HEK293 (cell line): ENCODE measurements at regions not wholly inside any gene's neighbourhood (a gene's known extent, or its start where the extent isn't known, plus 50 kb on each side); places are given as distances from the start of the nearest gene placed in this dataset.

Experiments used
- CTCF ChIA-PET: fragments of 350-600 bp; formaldehyde crosslinking; extraction: SDS; loops from one replicate; lab custom pipeline; 2021; ENCODE audit warnings: antibody characterized with exemption; lab: Yijun Ruan, JAX
- POLR2A ChIA-PET: fragments of 300-600 bp; formaldehyde crosslinking; extraction: SDS; loops from one replicate; lab custom pipeline; 2020; ENCODE audit warnings: antibody characterized with exemption, inconsistent platforms; lab: Yijun Ruan, JAX
- H3K27ac ChIP-seq: fragments of 200-500 bp; sonication (Bioruptor generic); 2 replicates; pipeline ENCODE4 v1.5.1; 2014; ENCODE audit warnings: low read depth, low read length, control low read depth, inconsistent platforms; ENCODE audit errors: extremely low read depth
- H3K36me3 ChIP-seq, 2 experiments: fragments of 200-500 bp in 1 of 2; sonication (Bioruptor generic) in 1 of 2; 1 replicate in 1 of 2; 2 replicates in 1 of 2; pipeline ENCODE4 v1.5.1; 2014 to 2017; ENCODE audit warnings: inconsistent platforms in 2 of 2, low read length in 2 of 2; ENCODE audit not compliant: control insufficient read depth in 2 of 2, insufficient read depth in 1 of 2
- H3K4me1 ChIP-seq: fragments of 200-500 bp; sonication (Bioruptor generic); 2 replicates; pipeline ENCODE4 v1.5.1; 2014; ENCODE audit warnings: mild to moderate bottlenecking, low read length, inconsistent platforms; ENCODE audit not compliant: control insufficient read depth, insufficient read depth
- H3K4me3 ChIP-seq: 2 replicates; pipeline ENCODE4 v1.5.1; 2011; ENCODE audit warnings: low read depth, mild to moderate bottlenecking, control low read depth, low read length, moderate library complexity
- H3K9me3 ChIP-seq: fragments of 200-500 bp; sonication (Bioruptor generic); 2 replicates; pipeline ENCODE4 v1.5.1; 2014; ENCODE audit warnings: low read depth, low read length, inconsistent platforms; ENCODE audit not compliant: control insufficient read depth, insufficient read depth
- GLI2 ChIP-seq: fragments of 450-650 bp; formaldehyde crosslinking; IDR thresholded peaks from 2 replicates; pipeline ENCODE4; 2017; ENCODE audit warnings: missing biosample characterization, missing genetic modification characterization, low read depth, borderline replicate concordance
- HOXC10 ChIP-seq: sonication (generic); formaldehyde crosslinking; IDR thresholded peaks from 2 replicates; pipeline ENCODE4 v1.8.1; 2023; ENCODE audit warnings: mild to moderate bottlenecking, missing genetic modification reagents
- KLF1 ChIP-seq: fragments of 450-650 bp; formaldehyde crosslinking; IDR thresholded peaks from 2 replicates; pipeline ENCODE4 v1.5.1; 2016; ENCODE audit warnings: missing biosample characterization, missing genetic modification characterization
- MEIS1 ChIP-seq: sonication (generic); formaldehyde crosslinking; IDR thresholded peaks from 2 replicates; pipeline ENCODE4 v1.8.1; 2022; ENCODE audit warnings: missing genetic modification reagents, mild to moderate bottlenecking, borderline replicate concordance
- RBAK ChIP-seq: fragments of 450-650 bp; formaldehyde crosslinking; IDR thresholded peaks from 2 replicates; pipeline ENCODE4 v1.5.1; 2016; ENCODE audit warnings: missing biosample characterization, missing genetic modification characterization
- REPIN1 ChIP-seq: fragments of 450-650 bp; formaldehyde crosslinking; IDR thresholded peaks from 2 replicates; pipeline ENCODE4 v1.5.1; 2017; ENCODE audit warnings: missing biosample characterization, missing genetic modification characterization, low read depth
- SETDB1 ChIP-seq: IDR thresholded peaks from one replicate; pipeline ENCODE4 v1.6.1; 2017; ENCODE audit warnings: mild to moderate bottlenecking, low read length, moderate library complexity, mixed read lengths; ENCODE audit not compliant: insufficient read length
- YY1 ChIP-seq: fragments of 450-650 bp; formaldehyde crosslinking; IDR thresholded peaks from 2 replicates; pipeline ENCODE4 v1.5.1; 2018; ENCODE audit warnings: missing biosample characterization, missing genetic modification characterization
- ZBTB17 ChIP-seq: fragments of 450-650 bp; formaldehyde crosslinking; IDR thresholded peaks from 2 replicates; pipeline ENCODE4 v1.5.1; 2016; ENCODE audit warnings: missing biosample characterization, missing genetic modification characterization
- ZBTB20 ChIP-seq: fragments of 450-650 bp; formaldehyde crosslinking; IDR thresholded peaks from 2 replicates; pipeline ENCODE4 v1.5.1; 2016; ENCODE audit warnings: missing biosample characterization, missing genetic modification characterization
- ZEB2 ChIP-seq: fragments of 450-650 bp; formaldehyde crosslinking; IDR thresholded peaks from 2 replicates; pipeline ENCODE4 v1.5.1; 2016; ENCODE audit warnings: missing biosample characterization, missing genetic modification characterization
- ZIC2 ChIP-seq: fragments of 450-650 bp; formaldehyde crosslinking; IDR thresholded peaks from 2 replicates; pipeline ENCODE4 v1.5.1; 2016; ENCODE audit warnings: missing biosample characterization, missing genetic modification characterization
- ZNF274 ChIP-seq, 2 experiments: fragments of 200-500 bp in 1 of 2; fragments of 450-650 bp in 1 of 2; sonication (Bioruptor generic) in 1 of 2; formaldehyde crosslinking in 1 of 2; IDR thresholded peaks; 2 replicates each; pipeline versions ENCODE4 v1.5.1 to v1.6.1; 2014 to 2016; ENCODE audit warnings: borderline replicate concordance in 1 of 2, inconsistent platforms in 1 of 2, low read length in 1 of 2, missing biosample characterization in 1 of 2, missing genetic modification characterization in 1 of 2
- ZNF311 ChIP-seq: fragments of 450-650 bp; formaldehyde crosslinking; IDR thresholded peaks from 2 replicates; pipeline ENCODE4 v1.5.1; 2017; ENCODE audit warnings: missing biosample characterization, missing genetic modification characterization, borderline replicate concordance
- ZNF324 ChIP-seq: fragments of 450-650 bp; formaldehyde crosslinking; IDR thresholded peaks from 2 replicates; pipeline ENCODE4 v1.5.1; 2016; ENCODE audit warnings: missing biosample characterization, missing genetic modification characterization
- ZNF341 ChIP-seq: fragments of 450-650 bp; formaldehyde crosslinking; IDR thresholded peaks from 2 replicates; pipeline ENCODE4; 2016; ENCODE audit warnings: low read depth, missing biosample characterization, missing genetic modification characterization
- ZNF473 ChIP-seq: fragments of 450-650 bp; formaldehyde crosslinking; IDR thresholded peaks from 2 replicates; pipeline ENCODE4 v1.5.1; 2017; ENCODE audit warnings: missing biosample characterization, missing genetic modification characterization
- ZNF596 ChIP-seq: fragments of 450-650 bp; IDR thresholded peaks from 2 replicates; pipeline ENCODE4 v1.5.0; 2018; ENCODE audit warnings: missing biosample characterization, mild to moderate bottlenecking, missing genetic modification characterization, moderate library complexity
- ZNF610 ChIP-seq: fragments of 450-650 bp; formaldehyde crosslinking; IDR thresholded peaks from 2 replicates; pipeline ENCODE4 v1.5.1; 2016; ENCODE audit warnings: missing biosample characterization, missing genetic modification characterization, borderline replicate concordance
- ZNF654 ChIP-seq: fragments of 450-650 bp; formaldehyde crosslinking; IDR thresholded peaks from 2 replicates; pipeline ENCODE4 v1.5.1; 2016; ENCODE audit warnings: low read depth, missing biosample characterization, missing genetic modification characterization
- ZNF747 ChIP-seq: fragments of 450-650 bp; formaldehyde crosslinking; IDR thresholded peaks from 2 replicates; pipeline ENCODE4 v1.5.1; 2016; ENCODE audit warnings: missing biosample characterization, missing genetic modification characterization
- ZNF785 ChIP-seq: fragments of 450-650 bp; formaldehyde crosslinking; IDR thresholded peaks from 2 replicates; pipeline ENCODE4 v1.5.1; 2016; ENCODE audit warnings: missing biosample characterization, missing genetic modification characterization
- ZNF791 ChIP-seq: fragments of 450-650 bp; formaldehyde crosslinking; IDR thresholded peaks from 2 replicates; pipeline ENCODE4 v1.5.1; 2016; ENCODE audit warnings: missing biosample characterization, missing genetic modification characterization
- ZSCAN16 ChIP-seq: fragments of 450-650 bp; formaldehyde crosslinking; IDR thresholded peaks from 2 replicates; pipeline ENCODE4 v1.5.1; 2016; ENCODE audit warnings: missing biosample characterization, missing genetic modification characterization
- TF ChIP-seq, protein P1 (sequence below): fragments of 450-650 bp; IDR thresholded peaks from 2 replicates; pipeline ENCODE4 v1.5.1; 2018; ENCODE audit warnings: missing biosample characterization, missing genetic modification characterization
- TF ChIP-seq, protein P2 (sequence below): fragments of 450-650 bp; formaldehyde crosslinking; IDR thresholded peaks from 2 replicates; pipeline ENCODE4 v1.5.1; 2016; ENCODE audit warnings: missing biosample characterization, missing genetic modification characterization, low read depth
- TF ChIP-seq, protein P3 (sequence below): fragments of 450-650 bp; formaldehyde crosslinking; IDR thresholded peaks from 2 replicates; pipeline ENCODE4 v1.5.1; 2016; ENCODE audit warnings: missing biosample characterization, missing genetic modification characterization
- TF ChIP-seq, protein P4 (sequence below): fragments of 450-650 bp; formaldehyde crosslinking; IDR thresholded peaks from 2 replicates; pipeline ENCODE4 v1.5.1; 2016; ENCODE audit warnings: missing biosample characterization, missing genetic modification characterization

DNA sequence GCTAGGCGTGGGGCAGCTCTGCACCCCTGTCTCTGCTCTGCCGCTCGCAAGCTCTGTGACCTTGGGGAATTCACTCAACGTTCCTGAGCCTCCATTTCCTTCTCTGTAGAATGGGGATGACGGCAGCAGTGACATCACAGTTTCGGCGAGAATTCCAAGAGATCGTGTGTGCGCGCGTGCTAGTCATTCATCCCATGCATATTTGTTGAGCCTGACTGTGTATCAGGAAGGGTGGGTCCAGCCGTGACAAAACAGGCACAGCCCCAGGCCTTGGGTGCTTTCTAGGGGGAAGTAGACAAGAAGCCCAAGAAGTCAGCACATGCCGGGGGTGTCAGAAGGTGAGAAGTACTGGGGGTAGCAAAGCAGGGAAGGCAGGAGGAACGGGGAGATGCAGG lies 145.6 kb upstream of the NCOR2 start:
- Histone ChIP-seq H3K27ac (no peak overlapping the region), H3K9me3 (no peaks in the 10 kb centered on the region), H3K4me1 (peaks cover 3% of the 10 kb centered on the region; the same call in 1 of the 2 replicates), H3K4me3 (no peak overlapping the region), H3K36me3 (no peaks in the 10 kb centered on the region)
- ChIA-PET CTCF (no interaction called here), POLR2A (no interaction called here)
- TF ChIP-seq YY1 (tag by site-specific recombination) (no peak), ZNF791 (no peak), SETDB1 (no peak), ZNF785 (tag by site-specific recombination) (no peak), ZNF341 (tag by site-specific recombination) (no peak), GLI2 (tag by site-specific recombination) (no peak), ZIC2 (tag by site-specific recombination) (no peak)
- TF ChIP-seq, protein P1, sequence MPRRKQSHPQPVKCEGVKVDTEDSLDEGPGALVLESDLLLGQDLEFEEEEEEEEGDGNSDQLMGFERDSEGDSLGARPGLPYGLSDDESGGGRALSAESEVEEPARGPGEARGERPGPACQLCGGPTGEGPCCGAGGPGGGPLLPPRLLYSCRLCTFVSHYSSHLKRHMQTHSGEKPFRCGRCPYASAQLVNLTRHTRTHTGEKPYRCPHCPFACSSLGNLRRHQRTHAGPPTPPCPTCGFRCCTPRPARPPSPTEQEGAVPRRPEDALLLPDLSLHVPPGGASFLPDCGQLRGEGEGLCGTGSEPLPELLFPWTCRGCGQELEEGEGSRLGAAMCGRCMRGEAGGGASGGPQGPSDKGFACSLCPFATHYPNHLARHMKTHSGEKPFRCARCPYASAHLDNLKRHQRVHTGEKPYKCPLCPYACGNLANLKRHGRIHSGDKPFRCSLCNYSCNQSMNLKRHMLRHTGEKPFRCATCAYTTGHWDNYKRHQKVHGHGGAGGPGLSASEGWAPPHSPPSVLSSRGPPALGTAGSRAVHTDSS (tag by site-specific recombination) = no peak

DNA sequence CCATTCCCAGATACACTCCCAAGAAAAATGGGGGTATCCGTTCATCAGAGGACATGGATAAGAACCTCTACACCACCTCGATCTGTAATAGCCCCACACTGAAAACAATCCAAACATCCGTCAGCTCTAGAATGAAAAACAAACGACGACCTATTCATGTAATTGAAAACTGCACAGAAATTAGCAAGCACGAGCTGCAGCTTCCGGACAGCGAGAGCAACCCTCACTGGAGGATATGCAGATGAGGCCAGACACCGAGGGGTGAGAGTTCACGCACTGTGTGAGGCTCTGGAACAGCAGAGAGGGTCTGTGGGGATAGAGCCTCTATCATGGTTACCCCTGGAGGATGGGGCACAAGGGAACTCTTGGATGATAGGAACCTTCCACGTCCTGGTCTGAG lies 143.9 kb upstream of the NCOR2 start:
- H3K36me3 ChIP-seq = no peaks in the 10 kb centered on the region
- ChIA-PET CTCF (interaction anchor here (0.7 to 0.9 kb wide), 2 partner anchors 9 to 19 kb away, joined by 3 read pairs; no protein-coding TSS in a partner anchor), POLR2A (no interaction called here)

DNA sequence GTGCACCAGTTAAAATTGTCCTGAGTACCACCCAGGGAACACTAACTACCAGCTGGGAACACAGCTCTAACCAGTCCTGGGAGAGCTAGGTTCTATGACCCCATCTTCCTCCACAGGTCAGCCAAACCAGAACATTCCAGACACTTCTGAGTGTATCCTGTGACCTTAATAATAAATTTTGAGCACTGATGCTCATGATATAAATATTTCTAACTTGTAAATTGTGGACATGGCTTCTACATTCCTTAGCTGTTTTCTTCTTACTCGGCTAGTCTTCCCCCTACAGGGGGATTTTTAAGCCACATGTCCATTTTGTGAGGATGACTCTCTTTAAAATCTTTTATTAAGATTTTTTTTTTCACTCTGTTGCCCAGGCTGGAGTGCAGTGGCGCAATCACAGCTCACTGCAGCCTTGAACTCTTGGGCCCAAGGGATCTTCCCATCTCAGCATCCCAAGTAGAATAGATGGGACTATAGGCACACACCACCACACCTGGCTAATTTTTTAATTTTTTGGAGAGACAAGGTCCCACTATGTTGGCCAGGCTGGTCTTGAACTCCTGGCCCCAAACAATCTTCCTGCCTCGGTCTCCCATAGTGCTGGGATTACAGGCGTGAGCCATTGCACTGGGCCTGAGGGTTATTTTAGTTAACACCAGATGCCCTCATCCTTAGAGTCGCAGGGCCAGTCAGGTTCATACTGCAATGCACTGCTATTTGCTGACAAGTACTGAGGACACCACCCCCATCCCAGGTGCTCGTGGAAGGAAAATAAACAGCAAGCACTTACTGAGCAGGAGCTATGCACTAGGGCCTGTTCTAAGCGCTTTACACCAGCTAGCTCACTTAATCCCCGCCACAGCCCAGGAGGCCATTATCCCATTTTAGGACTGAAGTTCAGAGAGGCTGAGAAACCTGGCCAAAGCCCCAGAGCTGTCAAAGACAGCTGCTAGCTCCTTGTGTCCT lies 142.6 kb upstream of the NCOR2 start:
- Histone ChIP-seq H3K36me3 (no peaks in the 10 kb centered on the region), H3K27ac (no peak overlapping the region), H3K9me3 (no peaks in the 10 kb centered on the region), H3K4me1 (no peaks in the 10 kb centered on the region), H3K4me3 (no peak overlapping the region)
- CTCF ChIA-PET = interaction anchor here (1.0 kb wide), 1 partner anchor 677 kb away, joined by 3 read pairs; no protein-coding TSS in a partner anchor
- POLR2A ChIA-PET = no interaction called here
- TF ChIP-seq ZEB2 (tag by site-specific recombination) (no peak), ZNF747 (tag by site-specific recombination) (no peak), ZNF324 (tag by site-specific recombination) (no peak), YY1 (tag by site-specific recombination) (no peak), ZNF473 (tag by site-specific recombination) (no peak), REPIN1 (tag by site-specific recombination) (no peak), HOXC10 (CRISPR knock-in tag) (no peak), ZNF596 (no peak), ZNF654 (tag by site-specific recombination) (no peak), ZNF274 (IDR thresholded peaks at IDR 0.05; ENCODE audit: low read length) (no peak), ZNF274 (tag by site-specific recombination; IDR thresholded peaks at IDR 0.05; ENCODE audit: borderline replicate concordance) (no peak), ZNF791 (no peak), ZBTB20 (tag by site-specific recombination) (no peak)
- TF ChIP-seq, protein P2, sequence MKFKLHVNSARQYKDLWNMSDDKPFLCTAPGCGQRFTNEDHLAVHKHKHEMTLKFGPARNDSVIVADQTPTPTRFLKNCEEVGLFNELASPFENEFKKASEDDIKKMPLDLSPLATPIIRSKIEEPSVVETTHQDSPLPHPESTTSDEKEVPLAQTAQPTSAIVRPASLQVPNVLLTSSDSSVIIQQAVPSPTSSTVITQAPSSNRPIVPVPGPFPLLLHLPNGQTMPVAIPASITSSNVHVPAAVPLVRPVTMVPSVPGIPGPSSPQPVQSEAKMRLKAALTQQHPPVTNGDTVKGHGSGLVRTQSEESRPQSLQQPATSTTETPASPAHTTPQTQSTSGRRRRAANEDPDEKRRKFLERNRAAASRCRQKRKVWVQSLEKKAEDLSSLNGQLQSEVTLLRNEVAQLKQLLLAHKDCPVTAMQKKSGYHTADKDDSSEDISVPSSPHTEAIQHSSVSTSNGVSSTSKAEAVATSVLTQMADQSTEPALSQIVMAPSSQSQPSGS (tag by site-specific recombination) = no peak
- TF ChIP-seq, protein P3, sequence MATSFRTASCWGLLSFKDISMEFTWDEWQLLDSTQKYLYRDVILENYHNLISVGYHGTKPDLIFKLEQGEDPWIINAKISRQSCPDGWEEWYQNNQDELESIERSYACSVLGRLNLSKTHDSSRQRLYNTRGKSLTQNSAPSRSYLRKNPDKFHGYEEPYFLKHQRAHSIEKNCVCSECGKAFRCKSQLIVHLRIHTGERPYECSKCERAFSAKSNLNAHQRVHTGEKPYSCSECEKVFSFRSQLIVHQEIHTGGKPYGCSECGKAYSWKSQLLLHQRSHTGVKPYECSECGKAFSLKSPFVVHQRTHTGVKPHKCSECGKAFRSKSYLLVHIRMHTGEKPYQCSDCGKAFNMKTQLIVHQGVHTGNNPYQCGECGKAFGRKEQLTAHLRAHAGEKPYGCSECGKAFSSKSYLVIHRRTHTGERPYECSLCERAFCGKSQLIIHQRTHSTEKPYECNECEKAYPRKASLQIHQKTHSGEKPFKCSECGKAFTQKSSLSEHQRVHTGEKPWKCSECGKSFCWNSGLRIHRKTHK (tag by site-specific recombination) = no peak
- TF ChIP-seq, protein P4, sequence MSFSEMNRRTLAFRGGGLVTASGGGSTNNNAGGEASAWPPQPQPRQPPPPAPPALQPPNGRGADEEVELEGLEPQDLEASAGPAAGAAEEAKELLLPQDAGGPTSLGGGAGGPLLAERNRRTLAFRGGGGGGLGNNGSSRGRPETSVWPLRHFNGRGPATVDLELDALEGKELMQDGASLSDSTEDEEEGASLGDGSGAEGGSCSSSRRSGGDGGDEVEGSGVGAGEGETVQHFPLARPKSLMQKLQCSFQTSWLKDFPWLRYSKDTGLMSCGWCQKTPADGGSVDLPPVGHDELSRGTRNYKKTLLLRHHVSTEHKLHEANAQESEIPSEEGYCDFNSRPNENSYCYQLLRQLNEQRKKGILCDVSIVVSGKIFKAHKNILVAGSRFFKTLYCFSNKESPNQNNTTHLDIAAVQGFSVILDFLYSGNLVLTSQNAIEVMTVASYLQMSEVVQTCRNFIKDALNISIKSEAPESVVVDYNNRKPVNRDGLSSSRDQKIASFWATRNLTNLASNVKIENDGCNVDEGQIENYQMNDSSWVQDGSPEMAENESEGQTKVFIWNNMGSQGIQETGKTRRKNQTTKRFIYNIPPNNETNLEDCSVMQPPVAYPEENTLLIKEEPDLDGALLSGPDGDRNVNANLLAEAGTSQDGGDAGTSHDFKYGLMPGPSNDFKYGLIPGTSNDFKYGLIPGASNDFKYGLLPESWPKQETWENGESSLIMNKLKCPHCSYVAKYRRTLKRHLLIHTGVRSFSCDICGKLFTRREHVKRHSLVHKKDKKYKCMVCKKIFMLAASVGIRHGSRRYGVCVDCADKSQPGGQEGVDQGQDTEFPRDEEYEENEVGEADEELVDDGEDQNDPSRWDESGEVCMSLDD (tag by site-specific recombination) = no peak

More for the DNA sequence above, 143.9 kb upstream of the NCOR2 start:
- Histone ChIP-seq H3K27ac (no peak overlapping the region), H3K4me1 (peaks cover 3% of the 10 kb centered on the region; the same call in 1 of the 2 replicates), H3K4me3 (no peak overlapping the region), H3K9me3 (no peaks in the 10 kb centered on the region)
- peak; percentile 50 for TF ChIP-seq ZBTB17 (tag by site-specific recombination)
- TF ChIP-seq KLF1 (tag by site-specific recombination) = no peak
- no peak for TF ChIP-seq ZNF311 (tag by site-specific recombination)
- no peak for TF ChIP-seq ZNF610 (tag by site-specific recombination)
- TF ChIP-seq RBAK (tag by site-specific recombination) = no peak
- no peak for TF ChIP-seq MEIS1 (CRISPR knock-in tag)
- TF ChIP-seq ZSCAN16 = no peak
- TF ChIP-seq, all 188 proteins: peak for 1
